GM18870 (cell line): ENCODE measurements at regions not wholly inside any gene's neighbourhood (a gene's known extent, or its start where the extent isn't known, plus 50 kb on each side); places are given as distances from the start of the nearest gene placed in this dataset.
A peak's percentile ranks its signal among the peaks of the same experiment; 100 is the strongest.

Experiments used
- ATAC-seq: cut with Tn5 transposase; IDR thresholded peaks from one replicate; pipeline ENCODE4 v1.9.1; 2021; ENCODE audit warnings: moderate library complexity; ENCODE audit not compliant: unreplicated experiment

- ATAC-seq, result no peak
Measured at GRCh38 chr2:41445865-41446264, 602.0 kb upstream of the PKDCC start.

- no peak for ATAC-seq
Measured at GRCh38 chr2:41446266-41446665, 601.6 kb upstream of the PKDCC start.

GRCh38 chr2:41448221-41448620, 599.6 kb upstream of the PKDCC start:
- no peak for ATAC-seq

- ATAC-seq, result no peak
Measured at GRCh38 chr2:41457026-41457425, 590.8 kb upstream of the PKDCC start.

GRCh38 chr2:41460661-41461060, 587.2 kb upstream of the PKDCC start:
- no peak for ATAC-seq

- no peak for ATAC-seq
Measured at GRCh38 chr2:41464395-41464794, 583.4 kb upstream of the PKDCC start.

GRCh38 chr2:41475959-41476358, 571.9 kb upstream of the PKDCC start:
- ATAC-seq, result peak; percentile 62

- ATAC-seq, result no peak
Measured at GRCh38 chr2:41482659-41483058, 565.2 kb upstream of the PKDCC start.

- ATAC-seq, result no peak
Measured at GRCh38 chr2:41483226-41483625, 564.6 kb upstream of the PKDCC start.

GRCh38 chr2:41483982-41484857, 563.6 kb upstream of the PKDCC start:
- ATAC-seq, result no peak

- no peak for ATAC-seq
Measured at GRCh38 chr2:41484858-41485234, 563.0 kb upstream of the PKDCC start.

- no peak for ATAC-seq
Measured at GRCh38 chr2:41486948-41487347, 560.9 kb upstream of the PKDCC start.

- ATAC-seq, result no peak
Measured at GRCh38 chr2:41488888-41489287, 558.9 kb upstream of the PKDCC start.

- ATAC-seq, result no peak
Measured at GRCh38 chr2:41489638-41490037, 558.2 kb upstream of the PKDCC start.

GRCh38 chr2:41495050-41495449, 552.8 kb upstream of the PKDCC start:
- no peak for ATAC-seq

- ATAC-seq, result no peak
Measured at GRCh38 chr2:41496908-41497307, 550.9 kb upstream of the PKDCC start.

- no peak for ATAC-seq
Measured at GRCh38 chr2:41498781-41499180, 549.0 kb upstream of the PKDCC start.

GRCh38 chr2:41500895-41501294, 546.9 kb upstream of the PKDCC start:
- no peak for ATAC-seq

GRCh38 chr2:41502752-41503151, 545.1 kb upstream of the PKDCC start:
- ATAC-seq, result no peak

GRCh38 chr2:41504532-41504931, 543.3 kb upstream of the PKDCC start:
- ATAC-seq, result no peak

- no peak for ATAC-seq
Measured at GRCh38 chr2:41510108-41510507, 537.7 kb upstream of the PKDCC start.

- no peak for ATAC-seq
Measured at GRCh38 chr2:41521211-41521610, 526.6 kb upstream of the PKDCC start.
